ENCODE measurements at regions not wholly inside any gene's neighbourhood (a gene's known extent, or its start where the extent isn't known, plus 50 kb on each side); places are given as distances from the start of the nearest gene placed in this dataset.

DNA sequence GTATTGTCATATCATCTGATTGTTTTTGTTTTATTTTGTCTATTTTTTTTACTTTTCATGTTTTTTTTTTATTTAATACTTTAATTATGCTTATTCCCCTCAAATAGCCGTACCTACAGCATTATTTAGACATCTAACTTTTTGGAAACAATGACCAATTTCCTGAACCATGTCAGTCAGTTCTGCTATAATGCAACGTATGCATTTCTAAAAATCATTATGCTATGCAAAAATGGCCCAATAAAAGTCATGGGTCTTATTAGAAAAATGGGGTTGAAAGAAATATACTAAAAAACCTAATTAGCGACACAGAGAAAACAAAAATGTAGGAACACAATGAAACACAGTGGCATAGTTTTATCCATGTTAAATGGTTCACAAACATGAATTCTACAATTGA, 1454.7 kb downstream of the GRIK2 start:
- H3K27ac Mint-ChIP-seq (ENCODE audit: unreplicated experiment): no peak overlapping the region
- H3K4me3 Mint-ChIP-seq (ENCODE audit: unreplicated experiment): no peak overlapping the region
- H3K4me1 Mint-ChIP-seq (ENCODE audit: low read depth): peaks cover 3% of the 10 kb centered on the region
- DNase-seq (ENCODE audit: low spot score): no peak
- no peaks in the 10 kb centered on the region for H3K36me3 Mint-ChIP-seq (ENCODE audit: low read depth)
- H3K9me3 Mint-ChIP-seq (ENCODE audit: low read depth): no peaks in the 10 kb centered on the region
- no peaks in the 10 kb centered on the region for H3K27me3 Mint-ChIP-seq (ENCODE audit: low read depth)
- TF ChIP-seq, protein P1, sequence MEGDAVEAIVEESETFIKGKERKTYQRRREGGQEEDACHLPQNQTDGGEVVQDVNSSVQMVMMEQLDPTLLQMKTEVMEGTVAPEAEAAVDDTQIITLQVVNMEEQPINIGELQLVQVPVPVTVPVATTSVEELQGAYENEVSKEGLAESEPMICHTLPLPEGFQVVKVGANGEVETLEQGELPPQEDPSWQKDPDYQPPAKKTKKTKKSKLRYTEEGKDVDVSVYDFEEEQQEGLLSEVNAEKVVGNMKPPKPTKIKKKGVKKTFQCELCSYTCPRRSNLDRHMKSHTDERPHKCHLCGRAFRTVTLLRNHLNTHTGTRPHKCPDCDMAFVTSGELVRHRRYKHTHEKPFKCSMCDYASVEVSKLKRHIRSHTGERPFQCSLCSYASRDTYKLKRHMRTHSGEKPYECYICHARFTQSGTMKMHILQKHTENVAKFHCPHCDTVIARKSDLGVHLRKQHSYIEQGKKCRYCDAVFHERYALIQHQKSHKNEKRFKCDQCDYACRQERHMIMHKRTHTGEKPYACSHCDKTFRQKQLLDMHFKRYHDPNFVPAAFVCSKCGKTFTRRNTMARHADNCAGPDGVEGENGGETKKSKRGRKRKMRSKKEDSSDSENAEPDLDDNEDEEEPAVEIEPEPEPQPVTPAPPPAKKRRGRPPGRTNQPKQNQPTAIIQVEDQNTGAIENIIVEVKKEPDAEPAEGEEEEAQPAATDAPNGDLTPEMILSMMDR (IDR thresholded peaks at IDR 0.05): no peak

DNA sequence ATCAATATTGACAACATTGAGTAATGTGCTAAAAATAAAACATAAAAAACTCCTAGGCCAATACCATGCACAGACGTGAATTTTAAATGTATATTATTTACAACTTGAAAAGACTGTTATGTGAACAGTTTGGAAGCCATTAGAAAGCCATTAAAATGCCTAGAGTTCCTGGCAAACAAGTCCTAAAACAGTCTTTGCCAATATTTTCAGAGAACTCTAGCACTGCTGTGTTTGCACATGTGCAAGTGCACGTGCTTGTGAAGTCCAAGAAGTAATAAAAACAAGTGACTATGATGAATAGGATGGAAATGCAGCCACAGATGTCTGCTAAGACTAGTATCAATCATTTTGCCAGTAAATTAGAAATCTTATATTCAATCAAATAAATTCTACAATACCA, 1447.6 kb downstream of the GRIK2 start:
- no peaks in the 10 kb centered on the region for H3K36me3 Mint-ChIP-seq (ENCODE audit: low read depth)
- H3K27ac Mint-ChIP-seq (ENCODE audit: unreplicated experiment): no peak overlapping the region
- DNase-seq (ENCODE audit: low spot score): no peak
- H3K4me3 Mint-ChIP-seq (ENCODE audit: unreplicated experiment): no peak overlapping the region
- TF ChIP-seq, protein P1 (IDR thresholded peaks at IDR 0.05): no peak
- no peaks in the 10 kb centered on the region for H3K4me1 Mint-ChIP-seq (ENCODE audit: low read depth)
- no peaks in the 10 kb centered on the region for H3K27me3 Mint-ChIP-seq (ENCODE audit: low read depth)
- peaks cover 2% of the 10 kb centered on the region for H3K9me3 Mint-ChIP-seq (ENCODE audit: low read depth)

DNA sequence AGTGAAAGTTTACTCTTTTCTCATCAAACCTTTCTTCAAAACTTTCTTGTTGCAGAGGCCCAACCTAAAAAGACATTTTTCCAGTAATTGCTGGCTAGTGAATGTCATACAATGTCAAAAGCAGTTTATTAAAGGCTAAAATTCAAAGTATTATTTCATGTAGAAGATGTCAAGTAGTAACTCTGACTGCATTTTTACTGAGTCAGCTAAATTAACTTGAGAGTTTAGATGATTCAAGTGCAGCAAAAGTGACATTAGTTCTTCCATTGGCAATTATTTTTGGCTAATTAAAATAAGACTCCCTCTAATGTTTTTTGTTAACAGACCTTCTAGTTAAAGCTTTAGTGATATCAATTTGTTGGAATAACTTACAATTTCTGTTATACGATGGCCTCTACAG, 1438.5 kb downstream of the GRIK2 start:
- no peaks in the 10 kb centered on the region for H3K4me1 Mint-ChIP-seq (ENCODE audit: low read depth)
- H3K4me3 Mint-ChIP-seq (ENCODE audit: unreplicated experiment): no peak overlapping the region
- H3K27me3 Mint-ChIP-seq (ENCODE audit: low read depth): no peaks in the 10 kb centered on the region
- DNase-seq (ENCODE audit: low spot score): no peak
- TF ChIP-seq, protein P1 (IDR thresholded peaks at IDR 0.05): no peak
- no peaks in the 10 kb centered on the region for H3K36me3 Mint-ChIP-seq (ENCODE audit: low read depth)
- H3K27ac Mint-ChIP-seq (ENCODE audit: unreplicated experiment): no peak overlapping the region
- H3K9me3 Mint-ChIP-seq (ENCODE audit: low read depth): peaks cover 13% of the 10 kb centered on the region

DNA sequence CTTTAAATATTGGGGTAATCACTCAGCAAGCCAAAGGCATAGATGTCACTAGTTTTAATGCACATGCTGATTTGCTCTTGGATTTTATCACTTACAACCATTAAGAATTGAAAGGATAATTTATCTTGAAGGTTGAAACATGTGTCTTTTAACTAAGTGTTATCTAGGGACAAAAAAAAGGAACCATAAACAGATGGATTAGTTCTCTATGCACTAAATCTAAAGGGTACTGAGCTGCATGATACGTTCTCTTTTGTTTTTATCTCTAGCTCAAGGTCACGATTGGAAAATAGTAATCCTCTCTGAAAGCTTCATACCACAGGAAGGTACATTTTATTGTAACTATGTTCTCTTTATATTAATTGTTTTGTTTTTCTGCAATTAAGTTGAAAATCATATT, 1426.6 kb downstream of the GRIK2 start:
- TF ChIP-seq, protein P1 (IDR thresholded peaks at IDR 0.05): no peak
- H3K4me3 Mint-ChIP-seq (ENCODE audit: unreplicated experiment): no peak overlapping the region
- H3K9me3 Mint-ChIP-seq (ENCODE audit: low read depth): no peaks in the 10 kb centered on the region
- no peaks in the 10 kb centered on the region for H3K4me1 Mint-ChIP-seq (ENCODE audit: low read depth)
- no peaks in the 10 kb centered on the region for H3K36me3 Mint-ChIP-seq (ENCODE audit: low read depth)
- no peaks in the 10 kb centered on the region for H3K27me3 Mint-ChIP-seq (ENCODE audit: low read depth)
- no peak overlapping the region for H3K27ac Mint-ChIP-seq (ENCODE audit: unreplicated experiment)
- no peak for DNase-seq (ENCODE audit: low spot score)

DNA sequence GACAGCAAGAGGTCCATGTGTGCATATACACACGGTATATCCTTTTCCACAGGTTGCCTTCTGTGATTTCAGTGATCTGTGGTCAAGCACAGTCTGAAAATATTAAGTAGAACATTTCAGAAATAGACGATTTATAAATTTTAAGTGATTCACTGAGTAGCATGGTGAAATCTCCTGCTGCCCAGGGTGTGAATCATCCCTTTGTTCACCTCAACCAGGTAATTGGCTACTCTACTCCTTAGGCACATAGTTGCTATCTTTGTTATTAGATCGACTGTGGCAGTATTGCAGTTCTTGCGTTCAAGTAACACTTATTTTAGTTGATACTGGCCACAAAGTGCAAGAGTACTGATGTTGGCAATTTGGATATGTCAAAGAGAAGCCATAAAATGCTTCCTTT, 1421.7 kb downstream of the GRIK2 start:
- Mint-ChIP-seq H3K4me1 (ENCODE audit: low read depth) (no peaks in the 10 kb centered on the region), H3K27ac (ENCODE audit: unreplicated experiment) (no peak overlapping the region), H3K27me3 (ENCODE audit: low read depth) (no peaks in the 10 kb centered on the region), H3K36me3 (ENCODE audit: low read depth) (no peaks in the 10 kb centered on the region), H3K9me3 (ENCODE audit: low read depth) (no peaks in the 10 kb centered on the region), H3K4me3 (ENCODE audit: unreplicated experiment) (no peak overlapping the region)
- TF ChIP-seq, protein P1 (IDR thresholded peaks at IDR 0.05): no peak
- no peak for DNase-seq (ENCODE audit: low spot score)
